Dedifferentiated amniotic fluid mesenchymal stem cell (primary cell): ENCODE measurements at regions not wholly inside any gene's neighbourhood (a gene's known extent, or its start where the extent isn't known, plus 50 kb on each side); places are given as distances from the start of the nearest gene placed in this dataset.
"Not testable (repeated sequence)": the region's sequence is repeated elsewhere in the genome, so short reads cannot be mapped to it uniquely, and the experiment has no call there.

ENCODE experiments used
- DNase-seq: peaks from one replicate; pipeline ENCODE4 v3.0.0-alpha.2; 2016; ENCODE audit errors: extremely low spot score

DNA sequence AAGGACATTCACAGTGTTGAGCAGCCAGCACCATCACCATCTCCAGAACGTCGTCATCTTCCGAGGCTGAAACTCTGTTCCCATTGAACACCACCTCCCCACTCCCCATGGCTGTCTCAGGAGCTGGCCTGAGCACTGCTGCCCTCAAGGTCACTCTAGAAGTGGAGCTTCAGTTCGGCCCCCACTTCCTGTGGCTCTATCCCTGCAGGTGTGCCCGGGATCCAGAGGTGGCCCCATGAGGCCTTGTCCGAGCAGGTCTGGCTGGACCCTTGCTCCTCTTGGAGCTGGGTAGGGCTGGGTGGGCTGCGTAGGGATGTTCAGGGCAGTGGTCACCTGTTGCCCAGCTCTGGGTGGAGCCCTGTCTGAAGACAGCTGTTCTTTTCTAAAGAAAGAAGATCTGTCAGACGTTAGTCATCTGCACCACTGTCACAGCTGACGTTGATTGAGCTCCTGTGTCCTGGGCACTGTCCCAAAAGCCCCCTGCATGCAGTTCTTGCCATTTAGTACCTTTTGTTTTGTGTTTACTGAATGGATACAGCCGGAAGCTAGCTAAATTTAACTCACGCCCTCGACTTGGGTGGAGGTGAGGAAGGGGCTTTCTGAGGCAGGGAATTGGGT is 75.5 kb upstream of the CLDN5 start:
- no peak for DNase-seq

GRCh38 chr22:19603346-19603745 is 79.1 kb upstream of the CLDN5 start:
- DNase-seq: not testable (repeated sequence)

- DNase-seq: no peak
These were observed 79.6 kb upstream of the CLDN5 start for GRCh38 chr22:19603767-19604166.

- DNase-seq: no peak
These were observed 80.6 kb upstream of the CLDN5 start for GRCh38 chr22:19604711-19605268.

GRCh38 chr22:19605508-19606331 is 81.5 kb upstream of the CLDN5 start:
- DNase-seq: no peak

DNA sequence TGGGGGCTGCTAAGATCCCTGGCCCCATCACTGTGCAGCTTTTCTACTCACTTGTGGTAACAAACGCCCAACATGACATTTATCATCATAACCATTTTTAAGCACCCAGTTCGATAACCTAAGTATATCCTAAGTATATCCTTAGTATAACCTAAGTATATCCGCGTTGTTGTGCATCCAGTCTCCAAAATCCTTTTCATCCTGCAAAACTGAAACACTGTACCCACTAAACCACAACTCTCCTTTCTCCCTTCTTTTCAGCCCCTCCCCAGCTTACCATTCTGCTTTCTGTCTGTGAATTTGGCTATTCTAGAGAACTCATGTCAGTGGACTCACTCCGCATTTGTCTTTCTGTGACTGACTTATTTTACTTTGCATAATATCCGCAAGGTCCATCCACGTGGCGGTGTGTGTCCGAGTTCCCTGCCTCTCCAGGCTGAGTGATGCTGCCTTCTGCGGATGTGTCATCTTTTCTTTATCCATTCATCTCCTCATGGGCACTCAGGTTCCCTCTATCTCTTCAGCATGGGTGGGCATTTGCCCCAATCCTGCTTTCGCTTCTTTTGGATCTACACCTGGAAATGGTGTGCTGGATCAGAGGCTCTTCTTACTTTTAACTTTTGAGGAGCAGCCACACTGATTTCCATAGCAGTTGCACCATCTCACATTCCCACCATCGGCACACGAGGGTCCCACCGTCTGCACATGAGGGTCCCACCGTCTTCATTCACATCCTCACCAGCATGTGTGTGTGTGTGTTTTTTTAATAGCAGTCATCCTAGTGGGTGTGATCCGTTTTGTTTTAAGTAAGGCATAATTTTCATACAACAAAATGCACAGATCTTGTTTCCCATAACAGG is 82.4 kb upstream of the CLDN5 start:
- DNase-seq: no peak

- DNase-seq: no peak
These were observed 83.2 kb upstream of the CLDN5 start for GRCh38 chr22:19607192-19608002.

GRCh38 chr22:19608003-19608690 is 83.9 kb upstream of the CLDN5 start:
- DNase-seq: no peak

DNA sequence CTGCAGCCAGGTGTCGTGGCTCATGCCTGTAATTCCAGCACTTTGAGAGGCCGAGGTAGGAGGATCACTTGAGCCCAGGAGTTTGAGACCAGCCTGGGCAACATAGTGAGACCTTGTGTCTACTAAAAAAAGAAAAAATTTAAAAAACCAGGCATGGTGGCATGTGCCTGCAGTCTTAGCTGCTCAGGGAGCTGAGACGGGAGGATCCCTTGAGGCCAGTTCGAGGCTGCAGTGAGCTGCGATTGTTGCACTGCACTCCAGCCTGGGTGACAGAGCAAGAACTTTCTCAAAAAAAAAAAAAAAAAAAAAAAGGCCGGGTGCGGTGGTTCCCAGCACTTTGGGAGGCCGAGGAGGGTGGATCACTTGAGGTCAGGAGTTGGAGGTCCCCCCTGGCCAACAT is 85.5 kb upstream of the CLDN5 start:
- not testable (repeated sequence) for DNase-seq

DNA sequence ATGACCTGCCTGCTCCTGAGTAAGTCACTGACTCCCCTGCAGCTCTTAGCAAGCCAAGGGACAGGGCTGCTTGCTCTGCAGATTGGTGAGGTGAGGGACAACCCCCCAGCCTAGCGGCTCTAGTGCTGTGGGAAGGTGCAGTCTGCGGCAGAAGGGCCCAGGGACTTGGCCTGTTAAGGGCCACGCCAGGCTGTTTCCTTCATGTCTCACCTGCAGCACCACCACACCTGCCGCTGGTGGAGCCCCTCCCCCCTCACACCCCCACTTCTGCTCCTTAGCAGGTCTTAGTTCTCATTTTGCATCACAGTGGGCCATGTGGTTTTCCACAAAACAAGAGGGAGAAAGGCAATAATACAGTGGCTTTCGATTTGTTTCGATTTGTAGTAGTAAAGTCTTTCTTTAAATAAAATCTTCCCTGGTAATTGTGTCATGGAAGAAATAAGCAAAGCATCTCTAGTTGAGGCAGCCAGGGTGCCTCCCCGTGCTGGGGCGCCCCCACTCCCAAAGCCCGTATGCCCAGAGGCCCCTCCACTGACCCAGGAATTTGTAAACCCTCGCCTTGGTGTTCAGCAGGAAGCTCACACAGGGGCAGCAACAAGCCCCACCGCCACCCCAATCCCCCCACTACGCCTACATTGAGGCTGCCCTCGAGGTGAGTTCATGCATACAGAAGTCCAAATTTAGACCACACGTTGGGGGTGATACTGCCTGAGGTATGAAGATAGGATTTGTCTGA is 86.5 kb upstream of the CLDN5 start:
- DNase-seq: no peak

- no peak for DNase-seq
These were observed 87.4 kb upstream of the CLDN5 start for GRCh38 chr22:19611590-19611989.

- no peak for DNase-seq
These were observed 88.8 kb upstream of the CLDN5 start for GRCh38 chr22:19612866-19613572.

DNA sequence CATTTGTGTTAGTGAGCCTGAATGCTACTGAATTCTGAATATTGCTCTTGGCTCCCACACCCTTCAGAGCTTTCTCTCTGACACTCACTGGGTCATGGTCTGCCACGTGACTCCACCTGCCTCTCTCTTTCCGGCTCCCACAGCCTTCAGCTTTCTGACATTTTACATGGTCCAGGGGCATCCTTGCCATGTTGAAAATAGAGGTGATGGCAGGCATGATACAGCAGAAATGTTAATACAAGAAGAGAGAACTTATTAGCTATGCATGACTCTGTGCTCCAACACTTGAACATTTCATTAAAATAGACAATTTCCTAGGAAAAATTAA is 90.3 kb upstream of the CLDN5 start:
- no peak for DNase-seq

- DNase-seq: no peak
These were observed 90.8 kb upstream of the CLDN5 start for GRCh38 chr22:19615001-19615461.

- no peak for DNase-seq
These were observed 91.8 kb upstream of the CLDN5 start for GRCh38 chr22:19615867-19616581.

GRCh38 chr22:19619144-19620009 is 94.9 kb upstream of the SEPTIN5 start:
- DNase-seq: no peak

GRCh38 chr22:19620742-19621371 is 93.4 kb upstream of the SEPTIN5 start:
- DNase-seq: no peak
